Endodermal cell (in vitro differentiated cells): ENCODE measurements at regions not wholly inside any gene's neighbourhood (a gene's known extent, or its start where the extent isn't known, plus 50 kb on each side); places are given as distances from the start of the nearest gene placed in this dataset.

Experiments
- DNase-seq: peaks from one replicate; pipeline ENCODE4 v3.0.0-alpha.2; 2017
- H3K27ac ChIP-seq: 2 replicates; pipeline ENCODE4 v1.5.1; 2013; ENCODE audit warnings: mild to moderate bottlenecking, low read depth, low read length, moderate library complexity
- H3K27me3 ChIP-seq: 2 replicates; pipeline ENCODE4 v1.6.1; 2013; ENCODE audit warnings: mild to moderate bottlenecking, low read length, moderate library complexity; ENCODE audit not compliant: insufficient read depth, control insufficient read depth, poor library complexity, severe bottlenecking
- H3K36me3 ChIP-seq: 2 replicates; pipeline ENCODE4 v1.7.0; 2013; ENCODE audit warnings: mild to moderate bottlenecking, low read length, moderate library complexity; ENCODE audit not compliant: control insufficient read depth, insufficient read depth
- H3K4me1 ChIP-seq: one replicate; pipeline ENCODE4 v1.7.0; 2013; ENCODE audit warnings: low read length; ENCODE audit not compliant: control insufficient read depth, insufficient read depth
- H3K4me3 ChIP-seq: 2 replicates; pipeline ENCODE4 v1.5.1; 2013; ENCODE audit warnings: mild to moderate bottlenecking, low read length, moderate library complexity
- H3K9ac ChIP-seq: 2 replicates; pipeline ENCODE4 v1.6.1; 2013; ENCODE audit warnings: mild to moderate bottlenecking, low read length, moderate library complexity; ENCODE audit not compliant: poor library complexity, severe bottlenecking; ENCODE audit errors: extremely low read depth
- H3K9me3 ChIP-seq: 2 replicates; pipeline ENCODE4 v1.6.1; 2013; ENCODE audit warnings: mild to moderate bottlenecking, low read length, moderate library complexity; ENCODE audit not compliant: control insufficient read depth
- H3K27ac Mint-ChIP-seq: 2 replicates; pipeline ENCODE4 v1.8.0; 2020; ENCODE audit warnings: mixed read lengths
- H3K27me3 Mint-ChIP-seq: 2 replicates; pipeline ENCODE4 v1.8.0; 2021; ENCODE audit warnings: mild to moderate bottlenecking, mixed read lengths; ENCODE audit not compliant: insufficient read depth
- H3K36me3 Mint-ChIP-seq: 2 replicates; pipeline ENCODE4 v1.8.0; 2020; ENCODE audit warnings: low read depth, mixed read lengths
- H3K4me1 Mint-ChIP-seq: 2 replicates; pipeline ENCODE4 v1.8.0; 2020; ENCODE audit warnings: mixed read lengths
- H3K4me3 Mint-ChIP-seq: 2 replicates; pipeline ENCODE4 v1.8.0; 2020; ENCODE audit warnings: mild to moderate bottlenecking, moderate library complexity, mixed read lengths
- H3K9me3 Mint-ChIP-seq: 2 replicates; pipeline ENCODE4 v1.8.0; 2020; ENCODE audit warnings: mild to moderate bottlenecking, mixed read lengths
- WGBS, 2 experiments: methylation state at CpG; one replicate each; pipeline versions ENCODE4 v1.1.5 to v1.1.7; 2013; ENCODE audit warnings: missing lambda C conversion rate in 2 of 2, mixed read lengths in 1 of 2; ENCODE audit not compliant: insufficient coverage in 1 of 2, insufficient read length in 1 of 2; 5-methylcytosine and 5-hydroxymethylcytosine counted together
- TF ChIP-seq, protein P1 (sequence below): fragments of 200-600 bp; sonication (generic); conservative IDR thresholded peaks from 2 replicates; pipeline ENCODE4 v1.5.0; 2021; ENCODE audit warnings: antibody characterized with exemption, mild to moderate bottlenecking

DNA sequence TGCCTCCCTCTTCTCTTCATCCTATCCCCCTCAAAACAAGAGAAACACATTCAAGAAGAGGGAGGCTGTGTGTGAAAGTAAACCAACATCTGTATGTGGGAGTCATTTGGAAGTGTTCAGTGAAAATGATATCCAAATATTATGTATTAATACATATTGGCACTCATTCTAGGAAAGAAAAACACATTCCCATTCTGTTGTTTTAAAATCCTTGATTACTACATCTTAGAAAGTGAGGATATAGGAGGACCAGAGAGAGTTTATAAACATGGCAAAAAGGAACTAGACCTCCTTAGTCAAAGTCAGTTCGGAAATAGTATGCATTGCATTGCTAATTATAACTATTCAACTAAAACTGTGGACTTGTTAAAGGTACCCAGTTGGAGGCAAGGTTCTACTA lies 786.6 kb downstream of the ADGRL2 start:
- no peak overlapping the region for H3K9ac ChIP-seq
- no peak overlapping the region for H3K27ac Mint-ChIP-seq
- 100% methylated on average over 1 of the region's 1 CpG for WGBS, 2 experiments
- no peaks in the 10 kb centered on the region for H3K27me3 Mint-ChIP-seq
- no peaks in the 10 kb centered on the region for H3K36me3 ChIP-seq
- no peaks in the 10 kb centered on the region for H3K4me1 ChIP-seq
- H3K9me3 ChIP-seq: no peaks in the 10 kb centered on the region
- no peaks in the 10 kb centered on the region for H3K27me3 ChIP-seq
- TF ChIP-seq, protein P1, sequence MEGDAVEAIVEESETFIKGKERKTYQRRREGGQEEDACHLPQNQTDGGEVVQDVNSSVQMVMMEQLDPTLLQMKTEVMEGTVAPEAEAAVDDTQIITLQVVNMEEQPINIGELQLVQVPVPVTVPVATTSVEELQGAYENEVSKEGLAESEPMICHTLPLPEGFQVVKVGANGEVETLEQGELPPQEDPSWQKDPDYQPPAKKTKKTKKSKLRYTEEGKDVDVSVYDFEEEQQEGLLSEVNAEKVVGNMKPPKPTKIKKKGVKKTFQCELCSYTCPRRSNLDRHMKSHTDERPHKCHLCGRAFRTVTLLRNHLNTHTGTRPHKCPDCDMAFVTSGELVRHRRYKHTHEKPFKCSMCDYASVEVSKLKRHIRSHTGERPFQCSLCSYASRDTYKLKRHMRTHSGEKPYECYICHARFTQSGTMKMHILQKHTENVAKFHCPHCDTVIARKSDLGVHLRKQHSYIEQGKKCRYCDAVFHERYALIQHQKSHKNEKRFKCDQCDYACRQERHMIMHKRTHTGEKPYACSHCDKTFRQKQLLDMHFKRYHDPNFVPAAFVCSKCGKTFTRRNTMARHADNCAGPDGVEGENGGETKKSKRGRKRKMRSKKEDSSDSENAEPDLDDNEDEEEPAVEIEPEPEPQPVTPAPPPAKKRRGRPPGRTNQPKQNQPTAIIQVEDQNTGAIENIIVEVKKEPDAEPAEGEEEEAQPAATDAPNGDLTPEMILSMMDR: no peak
- peaks cover 4% of the 10 kb centered on the region for H3K9me3 Mint-ChIP-seq
- H3K4me3 Mint-ChIP-seq: no peak overlapping the region
- H3K36me3 Mint-ChIP-seq: no peaks in the 10 kb centered on the region
- H3K4me1 Mint-ChIP-seq: no peaks in the 10 kb centered on the region
- no peak overlapping the region for H3K4me3 ChIP-seq
- no peak overlapping the region for H3K27ac ChIP-seq
- no peak for DNase-seq

DNA sequence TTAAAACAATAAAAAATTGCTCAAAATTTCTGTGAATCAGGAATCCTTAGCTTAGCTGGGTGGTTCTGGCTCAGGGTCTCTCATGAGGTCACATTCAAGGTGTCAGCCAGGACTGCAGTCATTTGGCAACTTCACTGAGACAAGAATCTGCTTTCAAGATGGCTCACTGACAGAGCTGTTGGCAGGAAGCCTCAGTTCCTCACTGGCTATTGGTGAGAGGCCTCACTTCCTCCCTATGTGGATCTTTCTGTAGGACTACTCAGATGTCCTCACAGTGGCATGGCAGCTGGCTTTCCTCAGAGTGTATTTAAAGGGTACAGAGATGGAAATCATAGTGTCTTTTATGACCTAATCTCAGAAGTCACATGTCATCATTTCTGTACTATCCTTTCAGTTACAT lies 785.7 kb downstream of the ADGRL2 start:
- H3K36me3 ChIP-seq: no peaks in the 10 kb centered on the region
- no peaks in the 10 kb centered on the region for H3K4me1 ChIP-seq
- Mint-ChIP-seq H3K27ac (no peak overlapping the region), H3K36me3 (no peaks in the 10 kb centered on the region), H3K9me3 (peaks cover 4% of the 10 kb centered on the region), H3K27me3 (no peaks in the 10 kb centered on the region), H3K4me3 (no peak overlapping the region), H3K4me1 (no peaks in the 10 kb centered on the region)
- no peaks in the 10 kb centered on the region for H3K9me3 ChIP-seq
- H3K4me3 ChIP-seq: no peak overlapping the region
- no peak for DNase-seq
- no peak overlapping the region for H3K27ac ChIP-seq
- TF ChIP-seq, protein P1: no peak
- no peaks in the 10 kb centered on the region for H3K27me3 ChIP-seq
- H3K9ac ChIP-seq: no peak overlapping the region

DNA sequence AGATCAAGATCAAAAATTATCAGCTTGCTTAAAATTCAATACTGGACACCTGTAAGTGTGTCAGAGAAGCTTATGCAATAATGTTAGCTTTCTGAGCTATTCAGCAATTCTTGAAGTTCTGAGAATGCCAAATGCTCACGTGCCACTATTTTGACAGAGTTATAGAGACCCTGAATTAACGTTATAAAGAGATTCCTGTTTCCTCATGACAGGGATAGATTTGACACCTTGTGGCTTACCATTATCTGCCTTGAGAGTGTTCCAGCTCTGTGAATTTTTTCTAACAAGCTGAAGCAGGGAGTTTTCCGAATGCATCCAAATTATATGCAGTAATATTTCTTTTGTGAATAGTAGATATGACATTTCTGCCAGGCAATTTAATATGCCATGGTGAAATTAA lies 781.6 kb downstream of the ADGRL2 start:
- no peak overlapping the region for H3K4me3 ChIP-seq
- DNase-seq: no peak
- no peaks in the 10 kb centered on the region for H3K4me1 Mint-ChIP-seq
- H3K9ac ChIP-seq: no peak overlapping the region
- TF ChIP-seq, protein P1: no peak
- H3K27me3 ChIP-seq: no peaks in the 10 kb centered on the region
- WGBS, 2 experiments: 70 to 81% methylated on average over 3 of the region's 3 CpGs
- peaks cover 3% of the 10 kb centered on the region for H3K9me3 Mint-ChIP-seq
- no peak overlapping the region for H3K4me3 Mint-ChIP-seq
- H3K27ac Mint-ChIP-seq: no peak overlapping the region
- no peaks in the 10 kb centered on the region for H3K9me3 ChIP-seq
- no peaks in the 10 kb centered on the region for H3K4me1 ChIP-seq
- H3K36me3 Mint-ChIP-seq: no peaks in the 10 kb centered on the region
- no peak overlapping the region for H3K27ac ChIP-seq
- no peaks in the 10 kb centered on the region for H3K36me3 ChIP-seq
- H3K27me3 Mint-ChIP-seq: no peaks in the 10 kb centered on the region
